ENCODE measurements at regions not wholly inside any gene's neighbourhood (a gene's known extent, or its start where the extent isn't known, plus 50 kb on each side); places are given as distances from the start of the nearest gene placed in this dataset.

- Histone ChIP-seq H3K27me3 (no peaks in the 10 kb centered on the region), H3K9me3 (no peaks in the 10 kb centered on the region), H3K36me3 (no peaks in the 10 kb centered on the region), H3K27ac (no peak overlapping the region), H3K4me1 (no peaks in the 10 kb centered on the region), H3K4me3 (no peak overlapping the region)
- intact Hi-C loops (cut with DNase I) = no loop called here
- TF ChIP-seq POLR2A (IDR thresholded peaks at IDR 0.05) (no peak), CTCF (IDR thresholded peaks at IDR 0.05) (no peak)
- 92 to 96% methylated on average over 4 to 5 of the region's 5 CpGs for WGBS, 2 donors
- DNase-seq = no peak
Measured at GRCh38 chr11:127971448-127971847, 615.9 kb downstream of the ETS1 start.

- Histone ChIP-seq H3K27me3 (no peaks in the 10 kb centered on the region), H3K4me3 (no peak overlapping the region), H3K27ac (no peak overlapping the region), H3K4me1 (no peaks in the 10 kb centered on the region), H3K36me3 (no peaks in the 10 kb centered on the region), H3K9me3 (no peaks in the 10 kb centered on the region)
- DNase-seq = no peak
- TF ChIP-seq CTCF (IDR thresholded peaks at IDR 0.05) (no peak), POLR2A (IDR thresholded peaks at IDR 0.05) (no peak)
- intact Hi-C loops (cut with DNase I) = no loop called here
- WGBS, 2 donors = 82 to 88% methylated on average over 1 of the region's 1 CpG
Measured at GRCh38 chr11:127966821-127967220, 620.5 kb downstream of the ETS1 start.

GRCh38 chr11:127965939-127966668 lies 621.3 kb downstream of the ETS1 start:
- no peaks in the 10 kb centered on the region for H3K4me1 ChIP-seq
- no peak for TF ChIP-seq POLR2A (IDR thresholded peaks at IDR 0.05)
- no peak for TF ChIP-seq CTCF (IDR thresholded peaks at IDR 0.05)
- intact Hi-C loops (cut with DNase I) = no loop called here
- no peaks in the 10 kb centered on the region for H3K36me3 ChIP-seq
- no peak for DNase-seq
- H3K27me3 ChIP-seq = no peaks in the 10 kb centered on the region
- H3K9me3 ChIP-seq = no peaks in the 10 kb centered on the region
- WGBS, 2 donors = 50 to 68% methylated on average over 2 of the region's 2 CpGs
- no peak overlapping the region for H3K27ac ChIP-seq
- no peak overlapping the region for H3K4me3 ChIP-seq

GRCh38 chr11:127962416-127962815 lies 624.9 kb downstream of the ETS1 start:
- no peak overlapping the region for H3K27ac ChIP-seq
- intact Hi-C loops (cut with DNase I) = no loop called here
- TF ChIP-seq POLR2A (IDR thresholded peaks at IDR 0.05) (no peak), CTCF (IDR thresholded peaks at IDR 0.05) (no peak)
- H3K4me3 ChIP-seq = no peak overlapping the region
- DNase-seq = no peak
- no peaks in the 10 kb centered on the region for H3K4me1 ChIP-seq
- WGBS, 2 donors = 81 to 91% methylated on average over 1 of the region's 1 CpG
- H3K9me3 ChIP-seq = no peaks in the 10 kb centered on the region
- no peaks in the 10 kb centered on the region for H3K36me3 ChIP-seq
- H3K27me3 ChIP-seq = no peaks in the 10 kb centered on the region

- H3K4me1 ChIP-seq = no peaks in the 10 kb centered on the region
- intact Hi-C loops (cut with DNase I) = no loop called here
- WGBS, 2 donors = 44 to 60% methylated on average over 2 of the region's 2 CpGs
- no peak for DNase-seq
- H3K4me3 ChIP-seq = no peak overlapping the region
- no peak overlapping the region for H3K27ac ChIP-seq
- H3K27me3 ChIP-seq = no peaks in the 10 kb centered on the region
- no peaks in the 10 kb centered on the region for H3K36me3 ChIP-seq
- no peak for TF ChIP-seq POLR2A (IDR thresholded peaks at IDR 0.05)
- TF ChIP-seq CTCF (IDR thresholded peaks at IDR 0.05) = no peak
- no peaks in the 10 kb centered on the region for H3K9me3 ChIP-seq
Measured at GRCh38 chr11:127950162-127950561, 637.2 kb downstream of the ETS1 start.
